ENCODE measurements at regions not wholly inside any gene's neighbourhood (a gene's known extent, or its start where the extent isn't known, plus 50 kb on each side); places are given as distances from the start of the nearest gene placed in this dataset.

DNA sequence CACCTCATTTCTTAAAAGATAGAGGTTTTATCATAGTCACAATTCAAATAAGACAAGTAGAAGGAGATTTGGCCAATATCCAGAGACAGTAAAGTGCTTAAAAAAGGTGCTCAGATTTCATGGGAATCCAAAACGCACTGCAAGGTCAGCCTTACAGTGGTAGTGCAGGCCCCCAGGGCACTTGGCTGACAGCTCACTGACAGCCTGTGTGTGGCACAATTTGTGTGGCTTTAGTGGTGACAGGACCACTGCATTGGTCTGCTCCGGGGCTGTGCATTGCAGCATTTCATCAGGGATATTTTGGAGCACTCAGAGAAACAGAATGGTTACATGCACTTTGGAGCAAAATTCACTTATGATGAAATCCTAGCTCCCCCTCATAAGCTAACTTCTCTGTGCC is 544.3 kb downstream of the NTRK3 start:
- no peak overlapping the region for H3K4me2 ChIP-seq (ENCODE audit: low read length)
- no peak for ATAC-seq
- TF ChIP-seq POLR2A (IDR thresholded peaks at IDR 0.05; ENCODE audit: borderline replicate concordance, extremely low read depth, insufficient read depth, insufficient read length) (no peak), ZFX (IDR thresholded peaks at IDR 0.05) (no peak), MAX (IDR thresholded peaks at IDR 0.05) (no peak), SP1 (IDR thresholded peaks at IDR 0.05; ENCODE audit: low read depth) (no peak), POLR2AphosphoS5 (IDR thresholded peaks at IDR 0.05; ENCODE audit: low read depth, low read length) (no peak), ELF1 (IDR thresholded peaks at IDR 0.05; ENCODE audit: borderline replicate concordance, low read depth) (no peak), EZH2 (IDR thresholded peaks at IDR 0.05) (no peak), EGR1 (IDR thresholded peaks at IDR 0.05; ENCODE audit: low read depth) (no peak), CBX3 (IDR thresholded peaks at IDR 0.05; ENCODE audit: low read depth) (no peak), RAD21 (IDR thresholded peaks at IDR 0.05; ENCODE audit: low read depth) (no peak), FOSL1 (IDR thresholded peaks at IDR 0.05; ENCODE audit: low read depth) (no peak), ZNF274 (IDR thresholded peaks at IDR 0.05; ENCODE audit: low read depth, low read length) (no peak), EZH2phosphoT487 (IDR thresholded peaks at IDR 0.05; ENCODE audit: borderline replicate concordance) (no peak), JUND (IDR thresholded peaks at IDR 0.05) (no peak), YY1 (IDR thresholded peaks at IDR 0.05; ENCODE audit: extremely low read depth, insufficient replicate concordance, low read depth, low read length) (no peak), TCF7L2 (IDR thresholded peaks at IDR 0.05; ENCODE audit: borderline replicate concordance, extremely low read depth, insufficient read depth, insufficient read length) (no peak), SIN3A (IDR thresholded peaks at IDR 0.05; ENCODE audit: low read depth) (no peak), CTCF (IDR thresholded peaks at IDR 0.05 in 2 of 3, conservative IDR thresholded peaks at IDR 0.05 in 1 of 3; ENCODE audit: borderline replicate concordance in 1 of 3, insufficient read depth in 1 of 3, low read depth in 2 of 3, low read length in 2 of 3) (no peak)
- TF ChIP-seq, protein P1, sequence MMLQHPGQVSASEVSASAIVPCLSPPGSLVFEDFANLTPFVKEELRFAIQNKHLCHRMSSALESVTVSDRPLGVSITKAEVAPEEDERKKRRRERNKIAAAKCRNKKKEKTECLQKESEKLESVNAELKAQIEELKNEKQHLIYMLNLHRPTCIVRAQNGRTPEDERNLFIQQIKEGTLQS (IDR thresholded peaks at IDR 0.05): no peak
- TF ChIP-seq, protein P2, sequence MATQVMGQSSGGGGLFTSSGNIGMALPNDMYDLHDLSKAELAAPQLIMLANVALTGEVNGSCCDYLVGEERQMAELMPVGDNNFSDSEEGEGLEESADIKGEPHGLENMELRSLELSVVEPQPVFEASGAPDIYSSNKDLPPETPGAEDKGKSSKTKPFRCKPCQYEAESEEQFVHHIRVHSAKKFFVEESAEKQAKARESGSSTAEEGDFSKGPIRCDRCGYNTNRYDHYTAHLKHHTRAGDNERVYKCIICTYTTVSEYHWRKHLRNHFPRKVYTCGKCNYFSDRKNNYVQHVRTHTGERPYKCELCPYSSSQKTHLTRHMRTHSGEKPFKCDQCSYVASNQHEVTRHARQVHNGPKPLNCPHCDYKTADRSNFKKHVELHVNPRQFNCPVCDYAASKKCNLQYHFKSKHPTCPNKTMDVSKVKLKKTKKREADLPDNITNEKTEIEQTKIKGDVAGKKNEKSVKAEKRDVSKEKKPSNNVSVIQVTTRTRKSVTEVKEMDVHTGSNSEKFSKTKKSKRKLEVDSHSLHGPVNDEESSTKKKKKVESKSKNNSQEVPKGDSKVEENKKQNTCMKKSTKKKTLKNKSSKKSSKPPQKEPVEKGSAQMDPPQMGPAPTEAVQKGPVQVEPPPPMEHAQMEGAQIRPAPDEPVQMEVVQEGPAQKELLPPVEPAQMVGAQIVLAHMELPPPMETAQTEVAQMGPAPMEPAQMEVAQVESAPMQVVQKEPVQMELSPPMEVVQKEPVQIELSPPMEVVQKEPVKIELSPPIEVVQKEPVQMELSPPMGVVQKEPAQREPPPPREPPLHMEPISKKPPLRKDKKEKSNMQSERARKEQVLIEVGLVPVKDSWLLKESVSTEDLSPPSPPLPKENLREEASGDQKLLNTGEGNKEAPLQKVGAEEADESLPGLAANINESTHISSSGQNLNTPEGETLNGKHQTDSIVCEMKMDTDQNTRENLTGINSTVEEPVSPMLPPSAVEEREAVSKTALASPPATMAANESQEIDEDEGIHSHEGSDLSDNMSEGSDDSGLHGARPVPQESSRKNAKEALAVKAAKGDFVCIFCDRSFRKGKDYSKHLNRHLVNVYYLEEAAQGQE (IDR thresholded peaks at IDR 0.05; ENCODE audit: low read depth): no peak
- no peaks in the 10 kb centered on the region for H3K79me2 ChIP-seq (ENCODE audit: insufficient read depth, low read length)
- ChIA-PET POLR2A (no interaction called here), CTCF (no interaction called here), RAD21 (ENCODE audit: low non-redundant PET in 1 of 2, low total read pairs in 2 of 2, uncharacterized antibody in 2 of 2, unreplicated experiment in 2 of 2) (no interaction called here)
- peaks cover 13 to 25% of the 10 kb centered on the region in 2 experiments; a peak in 2 of 4 replicates for H3K9me3 ChIP-seq (ENCODE audit: control insufficient read depth in 1 of 2, insufficient read depth in 1 of 2, low read depth in 1 of 2, low read length in 2 of 2)
- no peak overlapping the region for H3K27ac ChIP-seq (ENCODE audit: low read depth, low read length)
- no peaks in the 10 kb centered on the region for H3K27me3 ChIP-seq (ENCODE audit: insufficient read depth, low read length)
- BruUV-seq (replicated peaks): no TSS peak
- no peaks in the 10 kb centered on the region for H3K4me1 ChIP-seq (ENCODE audit: control insufficient read depth in 1 of 2, insufficient read depth in 2 of 2, low read length in 2 of 2)
- H3K4me3 ChIP-seq (replicated peaks in 1 of 2; ENCODE audit: low read depth in 1 of 2, low read length in 2 of 2): no peak overlapping the region
- intact Hi-C loops (cut with micrococcal nuclease): no loop called here
- no peaks in the 10 kb centered on the region for H3K36me3 ChIP-seq (ENCODE audit: control insufficient read depth in 1 of 2, insufficient read depth in 2 of 2, low read length in 2 of 2)
- no peak for DNase-seq (ENCODE audit: low read depth, low spot score)
- H2AFZ ChIP-seq (ENCODE audit: low read depth, low read length, poor library complexity, severe bottlenecking): no peak overlapping the region
- no peak overlapping the region for H3K9ac ChIP-seq (ENCODE audit: low read length)
- no peaks in the 10 kb centered on the region for H3K9me2 ChIP-seq (ENCODE audit: insufficient read depth)
- H4K20me1 ChIP-seq (ENCODE audit: insufficient read depth): no peaks in the 10 kb centered on the region
